Adrenal gland (tissue), 9 donors: ENCODE measurements at regions not wholly inside any gene's neighbourhood (a gene's known extent, or its start where the extent isn't known, plus 50 kb on each side); places are given as distances from the start of the nearest gene placed in this dataset.

Experiments
- DNase-seq, 7 donors: peaks; one replicate each; pipeline ENCODE4 v3.0.0-alpha.2; 2019 to 2020
- H3K27ac ChIP-seq, 5 donors: fragments of 200-600 bp; sonication (generic) in 4 of 5; 1 replicate in 3 of 5; 2 replicates in 2 of 5; pipeline versions ENCODE4 v1.5.1 to v1.8.0; 2016 to 2020; ENCODE audit warnings: mild to moderate bottlenecking in 1 of 5
- H3K27me3 ChIP-seq: fragments of 200-600 bp; 2 replicates; pipeline ENCODE4 v1.8.0; 2021
- H3K36me3 ChIP-seq, 2 donors: fragments of 200-600 bp; replicated peaks in 1 of 2; 1 replicate in 1 of 2; 2 replicates in 1 of 2; pipeline versions ENCODE4 v1.5.1 to v1.8.0; 2018 to 2022
- H3K4me1 ChIP-seq, 2 donors: fragments of 200-600 bp; replicated peaks in 1 of 2; 1 replicate in 1 of 2; 2 replicates in 1 of 2; pipeline versions ENCODE4 v1.5.1 to v1.8.0; 2018 to 2021
- H3K4me3 ChIP-seq, 4 donors: fragments of 200-600 bp; sonication (generic) in 3 of 4; one replicate each; pipeline ENCODE4 v1.5.1; 2016 to 2018
- H3K9me3 ChIP-seq, 3 donors: fragments of 200-600 bp; sonication (generic) in 1 of 3; replicated peaks in 1 of 3; 1 replicate in 2 of 3; 2 replicates in 1 of 3; pipeline versions ENCODE4 v1.5.1 to v1.8.0; 2016 to 2021
- POLR2A ChIP-seq, 2 donors: fragments of 450-650 bp; IDR thresholded peaks; one replicate each; pipeline ENCODE4 v1.6.1; 2017; ENCODE audit warnings: antibody characterized with exemption in 2 of 2, mild to moderate bottlenecking in 2 of 2, moderate library complexity in 1 of 2
- WGBS, 4 donors: extraction: QIAGEN DNeasy Blood & Tissue Kit in 2 of 4; methylation state at CpG; one replicate each; pipeline versions ENCODE4 v1.1.5 to v1.1.7; 2013 to 2017; 5-methylcytosine and 5-hydroxymethylcytosine counted together
- intact Hi-C, 2 donors: fragments of 100-400 bp; cut with DNase I; formaldehyde crosslinking; loops; one replicate each; pipeline versions ENCODE4 v1.14.1 to v1.15.0; 2022 to 2023
- TF ChIP-seq, protein P1 (sequence below), 6 experiments: fragments of 450-650 bp in 4 of 6; fragments of 200-600 bp in 2 of 6; sonication (generic) in 1 of 6; IDR thresholded peaks; 1 replicate in 5 of 6; 2 replicates in 1 of 6; pipeline versions ENCODE4 v1.5.1 to v1.8.0; 2016 to 2021; ENCODE audit warnings: antibody characterized with exemption in 6 of 6, mild to moderate bottlenecking in 2 of 6, moderate library complexity in 1 of 6
- donor health status: healthy with polysubstance abuse.
- donor health status: Bipolar disorder and iron deficiency.
- donor health status: DM: yes; HTN: yes; CAD: no.
- donor health status: DM: no; HTN: no; CAD: no.
- donor health status: DM: no; HTN: no; CAD: no.

GRCh38 chr2:23248667-23249066 is 136.3 kb upstream of the KLHL29 start:
- intact Hi-C loops = no loop called here
- no peaks in the 10 kb centered on the region for H3K27me3 ChIP-seq
- no peaks in the 10 kb centered on the region for H3K9me3 ChIP-seq
- 18 to 67% (median 54%) methylated on average over 1 of the region's 1 CpG for WGBS, 4 donors
- no peaks in the 10 kb centered on the region for H3K36me3 ChIP-seq
- no peaks in the 10 kb centered on the region for H3K4me1 ChIP-seq
- no peak for DNase-seq
- H3K4me3 ChIP-seq = no peak overlapping the region
- TF ChIP-seq, protein P1, sequence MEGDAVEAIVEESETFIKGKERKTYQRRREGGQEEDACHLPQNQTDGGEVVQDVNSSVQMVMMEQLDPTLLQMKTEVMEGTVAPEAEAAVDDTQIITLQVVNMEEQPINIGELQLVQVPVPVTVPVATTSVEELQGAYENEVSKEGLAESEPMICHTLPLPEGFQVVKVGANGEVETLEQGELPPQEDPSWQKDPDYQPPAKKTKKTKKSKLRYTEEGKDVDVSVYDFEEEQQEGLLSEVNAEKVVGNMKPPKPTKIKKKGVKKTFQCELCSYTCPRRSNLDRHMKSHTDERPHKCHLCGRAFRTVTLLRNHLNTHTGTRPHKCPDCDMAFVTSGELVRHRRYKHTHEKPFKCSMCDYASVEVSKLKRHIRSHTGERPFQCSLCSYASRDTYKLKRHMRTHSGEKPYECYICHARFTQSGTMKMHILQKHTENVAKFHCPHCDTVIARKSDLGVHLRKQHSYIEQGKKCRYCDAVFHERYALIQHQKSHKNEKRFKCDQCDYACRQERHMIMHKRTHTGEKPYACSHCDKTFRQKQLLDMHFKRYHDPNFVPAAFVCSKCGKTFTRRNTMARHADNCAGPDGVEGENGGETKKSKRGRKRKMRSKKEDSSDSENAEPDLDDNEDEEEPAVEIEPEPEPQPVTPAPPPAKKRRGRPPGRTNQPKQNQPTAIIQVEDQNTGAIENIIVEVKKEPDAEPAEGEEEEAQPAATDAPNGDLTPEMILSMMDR (IDR thresholded peaks at IDR 0.05) = no peak
- no peak for TF ChIP-seq POLR2A (IDR thresholded peaks at IDR 0.05)
- H3K27ac ChIP-seq = no peak overlapping the region

DNA sequence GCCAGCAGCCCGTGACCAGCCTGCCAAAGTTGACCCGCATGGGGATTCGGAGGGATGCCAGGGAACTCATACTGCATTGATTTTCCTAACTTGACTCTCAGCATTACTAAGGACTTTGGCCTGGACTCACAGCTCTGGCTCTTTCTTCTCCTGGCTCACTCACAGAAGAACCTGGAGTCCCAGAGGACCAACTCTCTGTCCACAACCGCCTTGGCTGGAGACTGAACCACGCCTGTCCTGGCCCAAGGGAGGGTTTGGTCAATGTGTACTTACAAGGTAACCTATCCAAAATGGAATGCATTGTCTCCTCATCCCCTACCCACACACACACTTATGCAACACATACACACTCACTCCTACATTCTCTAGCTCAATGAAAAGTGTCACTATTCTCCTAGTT is 135.6 kb upstream of the KLHL29 start:
- no peaks in the 10 kb centered on the region for H3K9me3 ChIP-seq
- H3K36me3 ChIP-seq = no peaks in the 10 kb centered on the region
- H3K4me3 ChIP-seq = no peak overlapping the region
- TF ChIP-seq, protein P1 (IDR thresholded peaks at IDR 0.05) = no peak
- TF ChIP-seq POLR2A (IDR thresholded peaks at IDR 0.05) = no peak
- no peak overlapping the region for H3K27ac ChIP-seq
- no peak for DNase-seq
- WGBS, 4 donors = 84 to 98% (median 87%) methylated on average over 5 of the region's 5 CpGs
- intact Hi-C loops = no loop called here
- no peaks in the 10 kb centered on the region for H3K27me3 ChIP-seq
- no peaks in the 10 kb centered on the region for H3K4me1 ChIP-seq

- H3K4me3 ChIP-seq = no peak overlapping the region
- intact Hi-C loops = no loop called here
- 56 to 73% (median 64%) methylated on average over 2 of the region's 2 CpGs for WGBS, 4 donors
Observed at GRCh38 chr2:23250371-23250770, 134.6 kb upstream of the KLHL29 start.

GRCh38 chr2:23256643-23257042 is 128.3 kb upstream of the KLHL29 start:
- intact Hi-C loops = no loop called here
- no peaks in the 10 kb centered on the region for H3K27me3 ChIP-seq
- 52 to 72% (median 63%) methylated on average over 2 of the region's 2 CpGs for WGBS, 4 donors
- no peaks in the 10 kb centered on the region for H3K4me1 ChIP-seq
- H3K9me3 ChIP-seq = peaks cover 0 to 7% (median 0%) of the 10 kb centered on the region in 3 donors
- H3K4me3 ChIP-seq = no peak overlapping the region
- TF ChIP-seq, protein P1 (IDR thresholded peaks at IDR 0.05) = no peak
- no peak for TF ChIP-seq POLR2A (IDR thresholded peaks at IDR 0.05)
- no peak overlapping the region for H3K27ac ChIP-seq
- no peak for DNase-seq
- no peaks in the 10 kb centered on the region for H3K36me3 ChIP-seq

More at GRCh38 chr2:23250371-23250770, 134.6 kb upstream of the KLHL29 start:
- Histone ChIP-seq H3K27ac (no peak overlapping the region), H3K27me3 (no peaks in the 10 kb centered on the region), H3K4me1 (no peaks in the 10 kb centered on the region), H3K36me3 (no peaks in the 10 kb centered on the region), H3K9me3 (no peaks in the 10 kb centered on the region)
- DNase-seq = no peak
- TF ChIP-seq POLR2A (IDR thresholded peaks at IDR 0.05) = no peak
- TF ChIP-seq, protein P1 (IDR thresholded peaks at IDR 0.05) = no peak
